Panc1 (cell line): ENCODE measurements at regions not wholly inside any gene's neighbourhood (a gene's known extent, or its start where the extent isn't known, plus 50 kb on each side); places are given as distances from the start of the nearest gene placed in this dataset.

Source experiments
- ATAC-seq: fragments of 200-7000 bp; cut with Tn5 transposase; 2 replicates; pipeline ENCODE4 v1.9.1; 2020; ENCODE audit warnings: mild to moderate bottlenecking, moderate library complexity
- BruUV-seq: library from RNA; stranded (reverse); fragments of 400-500 nt; replicated peaks from 2 replicates; lab custom pipeline; 2021; lab: Mats Ljungman, UMichigan
- CTCF ChIA-PET: fragments of 300-600 bp; sonication (Branson Sonifier 250); formaldehyde crosslinking; loops from one replicate; lab custom pipeline; 2022; ENCODE audit warnings: antibody characterized with exemption; lab: Charles Lee
- POLR2A ChIA-PET: fragments of 300-600 bp; sonication (Branson Sonifier 250); formaldehyde crosslinking; loops from one replicate; lab custom pipeline; 2022; ENCODE audit warnings: antibody characterized with exemption; lab: Charles Lee
- DNase-seq: peaks from one replicate; pipeline ENCODE4 v3.0.0-alpha.2; 2010; ENCODE audit warnings: low read depth, low spot score
- H3K27ac ChIP-seq: 2 replicates; pipeline ENCODE4 v1.5.1; 2011; ENCODE audit warnings: mild to moderate bottlenecking, low read length, inconsistent platforms
- H3K27me3 ChIP-seq: fragments of 200-500 bp; sonication (Bioruptor generic); 2 replicates; pipeline ENCODE4 v1.6.0; 2014; ENCODE audit warnings: low read length, inconsistent platforms; ENCODE audit not compliant: control insufficient read depth, insufficient read depth
- H3K36me3 ChIP-seq: fragments of 200-500 bp; sonication (Bioruptor generic); 2 replicates; pipeline ENCODE4 v1.5.1; 2014; ENCODE audit warnings: inconsistent platforms, mild to moderate bottlenecking, low read length, moderate library complexity; ENCODE audit not compliant: control insufficient read depth, insufficient read depth
- H3K4me1 ChIP-seq: 2 replicates; pipeline ENCODE4 v1.5.1; 2011; ENCODE audit warnings: inconsistent platforms, mild to moderate bottlenecking, low read length, moderate library complexity; ENCODE audit not compliant: control insufficient read depth, insufficient read depth
- H3K4me3 ChIP-seq, 2 experiments: 2 replicates each; pipeline ENCODE4 v1.5.1; 2011 to 2012; ENCODE audit warnings: low read depth in 2 of 2, low read length in 2 of 2, mild to moderate bottlenecking in 2 of 2, inconsistent platforms in 1 of 2, moderate library complexity in 1 of 2
- H3K9me3 ChIP-seq: fragments of 200-500 bp; sonication (Bioruptor generic); 2 replicates; pipeline ENCODE4 v1.5.1; 2014; ENCODE audit warnings: low read depth, mild to moderate bottlenecking, inconsistent platforms, low read length, moderate library complexity; ENCODE audit not compliant: control insufficient read depth, insufficient read depth
- CTCF ChIP-seq: fragments of 450-650 bp; IDR thresholded peaks from 2 replicates; pipeline ENCODE4 v1.5.1; 2017; ENCODE audit warnings: mild to moderate bottlenecking
- POLR2AphosphoS5 ChIP-seq: IDR thresholded peaks from 2 replicates; pipeline ENCODE4 v1.6.1; 2012; ENCODE audit warnings: mild to moderate bottlenecking, low read depth, low read length, moderate library complexity
- REST ChIP-seq, 2 experiments: IDR thresholded peaks; 2 replicates each; pipeline ENCODE4 v1.6.1; 2011 to 2012; ENCODE audit warnings: low read depth in 2 of 2, control low read depth in 1 of 2, low read length in 1 of 2, mild to moderate bottlenecking in 1 of 2, moderate library complexity in 1 of 2; ENCODE audit not compliant: insufficient read depth in 1 of 2
- SIN3A ChIP-seq: IDR thresholded peaks from 2 replicates; pipeline ENCODE4 v1.6.1; 2012; ENCODE audit warnings: low read depth, mild to moderate bottlenecking, low read length, moderate library complexity, borderline replicate concordance; ENCODE audit not compliant: insufficient read depth
- TCF7L2 ChIP-seq: IDR thresholded peaks from 2 replicates; pipeline ENCODE4 v1.6.1; 2011; ENCODE audit warnings: mild to moderate bottlenecking, low read depth, low read length, inconsistent platforms
- in situ Hi-C: cut with HindIII; loops from 2 replicates; pipeline ENCODE4 v1.10.0; 2016; ENCODE audit warnings: low sequenced_read_pairs, low pct_unique_long_range_greater_than_20kb
- intact Hi-C: fragments of 100-400 bp; cut with micrococcal nuclease; formaldehyde crosslinking; loops from one replicate; pipeline ENCODE4 v1.10.0; 2022; ENCODE audit not compliant: unreplicated experiment

- Histone ChIP-seq H3K4me3 (no peak overlapping the region), H3K36me3 (no peaks in the 10 kb centered on the region), H3K27me3 (no peaks in the 10 kb centered on the region), H3K4me1 (no peaks in the 10 kb centered on the region), H3K9me3 (no peaks in the 10 kb centered on the region), H3K27ac (no peak overlapping the region)
- in situ Hi-C loops (no loop called here), intact Hi-C loops (no loop called here)
- DNase-seq (no peak), ATAC-seq (no peak)
- BruUV-seq = no TSS peak
- CTCF ChIA-PET = no interaction called here
- POLR2A ChIA-PET = no interaction called here
- no peak for TF ChIP-seq TCF7L2
- TF ChIP-seq SIN3A = no peak
- no peak for TF ChIP-seq REST (IDR thresholded peaks at IDR 0.05; ENCODE audit: insufficient read depth in 1 of 2, low read depth in 2 of 2, low read length in 1 of 2)
- no peak for TF ChIP-seq POLR2AphosphoS5
- no peak for TF ChIP-seq CTCF
Measured at GRCh38 chr13:37366044-37366770, 232.4 kb downstream of the POSTN start.

- Histone ChIP-seq H3K4me1 (no peaks in the 10 kb centered on the region), H3K36me3 (no peaks in the 10 kb centered on the region), H3K9me3 (no peaks in the 10 kb centered on the region), H3K4me3 (no peak overlapping the region), H3K27me3 (no peaks in the 10 kb centered on the region), H3K27ac (no peak overlapping the region)
- POLR2A ChIA-PET = no interaction called here
- CTCF ChIA-PET = no interaction called here
- intact Hi-C loops (no loop called here), in situ Hi-C loops (no loop called here)
- TF ChIP-seq CTCF = no peak
- no peak for TF ChIP-seq REST (IDR thresholded peaks at IDR 0.05; ENCODE audit: insufficient read depth in 1 of 2, low read depth in 2 of 2, low read length in 1 of 2)
- TF ChIP-seq SIN3A = no peak
- TF ChIP-seq TCF7L2 = no peak
- no peak for TF ChIP-seq POLR2AphosphoS5
- ATAC-seq (no peak), DNase-seq (no peak)
- BruUV-seq = no TSS peak
Measured at GRCh38 chr13:37365496-37365895, 233.1 kb downstream of the POSTN start.
